ENCODE measurements at regions not wholly inside any gene's neighbourhood (a gene's known extent, or its start where the extent isn't known, plus 50 kb on each side); places are given as distances from the start of the nearest gene placed in this dataset.

- no peak for DNase-seq (ENCODE audit: low read depth)
Measured at GRCh38 chr14:95466506-95466905, 49.9 kb downstream of the SYNE3 start.

- no peak for DNase-seq (ENCODE audit: low read depth)
Measured at GRCh38 chr14:95465936-95466335, 50.5 kb downstream of the SYNE3 start.

- no peak for DNase-seq (ENCODE audit: low read depth)
Measured at GRCh38 chr14:95465358-95465757, 51.1 kb downstream of the SYNE3 start.

- DNase-seq (ENCODE audit: low read depth): no peak
Measured at GRCh38 chr14:95464514-95464913, 51.9 kb downstream of the SYNE3 start.

GRCh38 chr14:95464103-95464502 lies 52.3 kb downstream of the SYNE3 start:
- DNase-seq (ENCODE audit: low read depth): no peak

GRCh38 chr14:95463171-95463901 lies 53.1 kb downstream of the SYNE3 start:
- no peak for DNase-seq (ENCODE audit: low read depth)

- no peak for DNase-seq (ENCODE audit: low read depth)
Measured at GRCh38 chr14:95462491-95462890, 54.0 kb downstream of the SYNE3 start.

- DNase-seq (ENCODE audit: low read depth): no peak
Measured at GRCh38 chr14:95460647-95461478, 55.6 kb downstream of the SYNE3 start.

- no peak for DNase-seq (ENCODE audit: low read depth)
Measured at GRCh38 chr14:95458906-95459305, 57.5 kb downstream of the SYNE3 start.

GRCh38 chr14:95458459-95458858 lies 58.0 kb downstream of the SYNE3 start:
- no peak for DNase-seq (ENCODE audit: low read depth)

GRCh38 chr14:95456281-95456680 lies 60.2 kb downstream of the SYNE3 start:
- DNase-seq (ENCODE audit: low read depth): no peak

GRCh38 chr14:95455246-95455645 lies 61.2 kb downstream of the SYNE3 start:
- DNase-seq (ENCODE audit: low read depth): no peak

GRCh38 chr14:95453713-95453980 lies 62.8 kb downstream of the SYNE3 start:
- no peak for DNase-seq (ENCODE audit: low read depth)

- DNase-seq (ENCODE audit: low read depth): no peak
Measured at GRCh38 chr14:95452893-95453712, 63.3 kb downstream of the SYNE3 start.

- no peak for DNase-seq (ENCODE audit: low read depth)
Measured at GRCh38 chr14:95452176-95452892, 64.1 kb downstream of the SYNE3 start.

- DNase-seq (ENCODE audit: low read depth): no peak
Measured at GRCh38 chr14:95449131-95449530, 67.3 kb downstream of the SYNE3 start.

GRCh38 chr14:95446470-95446869 lies 70.0 kb downstream of the SYNE3 start:
- no peak for DNase-seq (ENCODE audit: low read depth)

GRCh38 chr14:95445676-95446075 lies 70.8 kb downstream of the SYNE3 start:
- no peak for DNase-seq (ENCODE audit: low read depth)

- DNase-seq (ENCODE audit: low read depth): no peak
Measured at GRCh38 chr14:95445161-95445560, 71.3 kb downstream of the SYNE3 start.

GRCh38 chr14:95444132-95445129 lies 72.0 kb downstream of the SYNE3 start:
- no peak for DNase-seq (ENCODE audit: low read depth)

- peak; percentile 72 for DNase-seq (ENCODE audit: low read depth)
Measured at GRCh38 chr14:95442633-95443021, 73.8 kb downstream of the SYNE3 start.

All from activated T-cell treated with anti-CD3 and anti-CD28 coated beads for 24 hours (primary cell).